ENCODE measurements at regions not wholly inside any gene's neighbourhood (a gene's known extent, or its start where the extent isn't known, plus 50 kb on each side); places are given as distances from the start of the nearest gene placed in this dataset.

GRCh38 chr9:3047912-3048311 lies 204.0 kb upstream of the PUM3 start:
- DNase-seq, result no peak

- DNase-seq, result no peak
These were observed 201.3 kb upstream of the PUM3 start for GRCh38 chr9:3045153-3045552.

GRCh38 chr9:3043369-3043768 lies 199.5 kb upstream of the PUM3 start:
- no peak for DNase-seq

- no peak for DNase-seq
These were observed 196.9 kb upstream of the PUM3 start for GRCh38 chr9:3040761-3041160.

- DNase-seq, result no peak
These were observed 192.4 kb upstream of the PUM3 start for GRCh38 chr9:3036333-3036700.

- peak; percentile 27 for DNase-seq
These were observed 191.9 kb upstream of the PUM3 start for GRCh38 chr9:3035579-3036332.

GRCh38 chr9:3032898-3033297 lies 189.0 kb upstream of the PUM3 start:
- DNase-seq, result no peak

DNA sequence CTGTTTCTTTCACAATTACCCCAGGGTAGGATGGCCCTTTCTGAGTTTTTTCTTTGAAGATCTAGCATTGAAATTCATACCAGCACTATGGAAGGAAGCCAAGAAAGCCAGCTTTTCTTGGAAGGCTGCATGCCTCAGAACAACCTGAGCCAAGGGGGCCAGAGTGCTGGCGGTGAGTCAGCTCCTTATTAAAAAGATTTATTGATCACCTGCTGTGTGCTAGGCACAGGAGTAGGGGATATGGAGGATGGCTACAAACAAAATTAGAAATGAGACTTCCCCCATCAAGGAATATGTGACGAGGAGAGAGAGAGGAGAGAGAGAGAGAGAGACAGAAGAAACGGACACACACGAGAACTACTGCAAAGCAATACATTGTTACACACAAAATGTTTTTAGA lies 184.6 kb upstream of the PUM3 start:
- DNase-seq, result peak; percentile 74

DNA sequence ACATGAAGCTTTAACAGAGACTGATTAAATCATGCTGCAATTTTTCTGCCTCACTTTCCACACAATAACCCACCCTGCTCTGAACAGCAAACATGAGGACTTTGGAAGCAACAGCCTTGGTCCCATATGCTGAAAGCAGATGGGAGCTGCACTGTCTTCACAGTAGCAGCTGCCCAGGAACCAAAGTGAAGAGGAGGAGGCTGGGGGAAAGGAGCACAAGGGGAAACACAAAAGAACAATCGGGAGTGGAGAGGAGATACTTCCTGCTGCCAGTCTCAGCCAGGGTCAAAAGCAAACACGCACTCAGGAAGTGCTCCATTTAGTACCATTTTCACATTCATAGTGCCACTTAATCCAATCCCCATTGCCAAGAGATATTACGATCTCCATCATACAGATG lies 183.3 kb upstream of the PUM3 start:
- peak; percentile 99 for DNase-seq

DNA sequence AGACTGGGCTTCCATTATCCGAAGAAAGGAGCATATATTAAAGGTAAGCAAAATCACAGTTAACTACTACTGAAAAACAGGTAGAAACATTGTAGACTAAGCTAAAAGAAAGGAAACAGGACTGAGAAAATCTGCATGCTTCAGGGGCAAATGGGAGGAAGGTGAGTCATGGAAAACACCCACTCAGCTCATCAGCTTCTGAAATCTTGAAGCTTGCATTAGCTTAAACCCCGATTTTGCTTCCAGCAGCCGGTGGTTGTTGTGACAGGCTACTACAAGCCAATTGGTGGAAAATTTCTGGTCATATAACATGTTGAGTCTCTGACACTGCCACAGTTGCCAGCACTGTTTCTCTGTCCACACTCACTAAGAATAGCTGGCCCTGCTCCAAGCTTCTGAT lies 179.6 kb upstream of the PUM3 start:
- DNase-seq, result no peak

- DNase-seq, result peak; percentile 62
These were observed 174.9 kb upstream of the PUM3 start for GRCh38 chr9:3018691-3019230.

DNA sequence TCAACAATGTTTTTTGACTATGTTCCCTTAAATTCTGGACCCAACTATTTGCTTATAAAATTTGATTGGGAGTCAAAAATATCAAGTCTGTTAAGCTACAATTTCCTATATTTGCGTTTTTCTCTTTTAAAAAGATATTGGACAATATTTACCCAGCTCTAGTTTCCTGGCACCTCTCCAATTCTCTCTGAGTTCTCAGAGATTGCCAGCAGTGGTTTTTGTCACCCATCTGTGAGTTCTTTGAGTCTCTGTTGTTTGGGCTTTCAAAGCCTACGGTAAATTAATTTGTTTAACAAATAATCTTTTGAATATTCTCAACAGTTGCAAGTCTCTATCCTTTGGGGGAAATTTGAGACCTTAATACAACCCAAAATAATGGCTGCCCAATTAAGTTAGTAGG lies 174.2 kb upstream of the PUM3 start:
- peak; percentile 89 for DNase-seq

DNA sequence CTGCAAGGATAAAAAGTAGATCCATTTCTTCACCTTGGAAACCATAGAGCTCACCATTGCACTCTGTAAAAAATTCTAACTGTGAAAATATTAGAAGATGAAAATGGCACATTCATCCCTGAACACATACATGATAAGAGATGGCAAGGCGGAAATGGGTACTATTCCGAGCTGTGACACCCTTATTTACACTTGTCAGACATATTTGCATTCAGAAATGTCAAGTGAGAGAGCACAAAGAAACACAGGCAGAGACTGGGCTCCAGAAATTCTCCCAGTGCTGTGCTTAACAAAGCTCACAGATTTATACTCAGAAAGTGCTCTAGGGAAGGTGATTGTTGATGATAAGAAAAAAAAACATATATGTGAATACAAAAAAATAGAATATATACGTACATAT lies 170.3 kb upstream of the PUM3 start:
- peak; percentile 43 for DNase-seq

DNA sequence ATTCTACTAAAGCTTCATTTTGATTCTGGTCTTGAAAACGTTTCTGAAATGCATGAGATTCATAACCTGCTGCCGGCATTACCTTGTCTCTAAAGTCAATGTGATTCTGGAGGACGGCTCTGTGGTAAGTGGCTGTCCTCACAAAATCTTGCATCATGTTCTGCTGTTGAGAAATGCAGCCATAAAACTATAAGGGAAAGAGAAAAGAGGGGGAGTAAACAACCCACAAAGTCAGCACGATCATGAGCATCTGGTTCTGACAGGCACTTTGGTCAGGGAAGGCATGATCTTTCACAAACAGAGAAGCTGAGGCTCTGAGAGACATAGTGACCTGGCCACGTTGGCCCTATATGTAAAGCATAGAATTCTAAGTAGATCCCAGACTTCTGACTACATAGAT lies 168.9 kb upstream of the PUM3 start:
- no peak for DNase-seq

- no peak for DNase-seq
These were observed 168.3 kb upstream of the PUM3 start for GRCh38 chr9:3012245-3012644.

GRCh38 chr9:3008091-3008490 lies 164.2 kb upstream of the PUM3 start:
- DNase-seq, result peak; percentile 24

DNA sequence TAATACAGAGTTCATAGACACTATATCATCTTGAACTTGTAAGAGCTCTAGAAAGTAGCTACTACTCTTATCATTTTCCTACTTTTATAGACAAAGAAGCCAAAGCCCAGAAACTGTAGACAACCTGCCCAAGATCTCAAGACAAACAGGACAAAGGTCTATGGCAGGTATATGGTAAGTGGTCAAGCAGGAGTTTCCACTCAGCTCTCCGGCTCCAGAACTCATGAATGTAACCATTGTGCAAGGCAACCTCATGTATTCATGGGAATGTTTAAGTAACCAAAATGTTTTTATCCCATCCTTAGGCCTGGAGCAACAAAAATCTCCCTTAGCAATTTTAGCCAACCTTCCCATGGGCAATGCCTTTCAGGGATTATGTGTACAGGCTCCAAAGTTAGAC lies 163.4 kb upstream of the PUM3 start:
- no peak for DNase-seq

- DNase-seq, result no peak
These were observed 163.0 kb upstream of the PUM3 start for GRCh38 chr9:3006851-3007250.

- DNase-seq, result no peak
These were observed 160.7 kb upstream of the PUM3 start for GRCh38 chr9:3004572-3004971.

DNA sequence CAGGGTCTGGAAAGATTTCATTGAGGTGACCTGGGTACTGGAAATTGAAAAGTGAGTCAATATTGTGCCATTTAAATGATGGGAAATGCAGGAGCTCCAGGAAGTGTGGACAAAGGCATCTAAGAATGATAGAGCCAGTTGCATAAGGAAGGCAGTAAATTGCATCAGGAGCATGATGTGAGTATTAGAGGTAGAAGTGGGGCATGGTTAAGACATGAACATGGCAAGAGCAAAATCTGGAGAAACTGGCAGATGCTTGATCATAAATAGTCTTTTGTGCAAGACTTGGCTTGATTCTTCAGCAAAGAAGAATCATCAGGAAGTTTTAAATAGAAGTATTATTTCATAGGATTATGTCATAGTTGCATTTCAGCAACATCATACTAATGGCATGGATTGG lies 157.4 kb upstream of the PUM3 start:
- DNase-seq, result no peak

GRCh38 chr9:2992427-2992826 lies 148.5 kb upstream of the PUM3 start:
- no peak for DNase-seq

DNA sequence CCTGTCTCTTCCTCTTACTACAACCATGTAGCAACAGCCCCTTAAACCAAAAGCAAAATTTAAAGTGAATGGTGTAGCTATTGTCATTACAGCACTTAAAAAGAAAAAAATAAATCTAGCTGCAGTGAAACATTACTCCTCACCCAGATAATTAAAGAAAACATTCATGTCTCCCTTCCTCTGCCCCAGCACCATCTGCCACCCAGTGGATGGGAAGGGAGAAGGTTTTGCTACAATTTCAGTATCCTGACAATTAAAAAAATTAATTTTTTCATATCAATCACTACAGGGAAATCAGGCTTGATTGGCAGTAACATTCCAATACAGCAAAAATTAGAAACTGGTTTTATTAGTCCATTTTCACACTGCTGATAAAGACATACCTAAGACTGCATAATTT lies 147.4 kb upstream of the PUM3 start:
- DNase-seq, result no peak

GRCh38 chr9:2987679-2988078 lies 143.8 kb upstream of the PUM3 start:
- DNase-seq, result no peak

DNA sequence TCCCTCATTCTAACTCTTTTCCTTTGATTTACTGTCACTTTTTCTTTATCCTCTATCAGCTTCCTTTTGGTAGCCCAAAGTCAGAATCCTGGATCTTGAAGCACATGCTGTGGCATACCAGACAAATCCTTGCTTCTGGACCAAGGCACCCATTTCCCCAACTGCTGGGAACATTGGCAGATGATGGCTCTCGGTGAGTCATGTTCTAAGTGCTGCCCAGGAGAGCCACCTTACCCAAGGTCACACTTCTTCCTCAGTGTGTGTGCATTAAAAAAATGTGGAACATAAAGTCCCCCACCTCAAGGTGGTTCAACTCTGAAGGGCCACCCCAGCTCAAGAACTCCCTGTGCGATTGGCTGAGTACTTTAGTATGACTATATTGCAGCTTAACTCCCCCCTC lies 141.4 kb upstream of the PUM3 start:
- no peak for DNase-seq

DNA sequence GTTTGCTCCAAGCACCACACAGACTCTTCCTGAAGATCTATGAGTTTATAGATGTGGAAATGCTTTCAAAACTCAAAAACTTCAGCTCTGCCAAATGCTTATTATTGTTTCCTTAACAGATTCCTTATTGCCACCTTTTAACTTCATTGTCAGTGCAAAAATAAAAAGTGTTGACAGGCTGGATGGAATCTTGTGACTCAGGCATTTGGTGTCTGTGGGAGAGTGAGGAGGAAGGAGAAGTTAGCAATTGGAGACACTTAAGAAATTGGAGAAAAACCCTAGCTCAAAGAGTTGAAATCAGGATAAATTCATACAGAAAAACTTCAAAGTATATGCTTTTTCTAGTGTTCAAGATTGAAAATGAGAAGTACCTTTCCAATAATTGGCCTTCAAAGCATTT lies 140.6 kb upstream of the PUM3 start:
- no peak for DNase-seq
